Occipital lobe (tissue), 1 donor: ENCODE measurements at regions not wholly inside any gene's neighbourhood (a gene's known extent, or its start where the extent isn't known, plus 50 kb on each side); places are given as distances from the start of the nearest gene placed in this dataset.
"Not testable (repeated sequence)": the region's sequence is repeated elsewhere in the genome, so short reads cannot be mapped to it uniquely, and the experiment has no call there.

Experiments
- DNase-seq: peaks from one replicate; lab custom pipeline; 2025; lab: John Stamatoyannopoulos, UW

DNA sequence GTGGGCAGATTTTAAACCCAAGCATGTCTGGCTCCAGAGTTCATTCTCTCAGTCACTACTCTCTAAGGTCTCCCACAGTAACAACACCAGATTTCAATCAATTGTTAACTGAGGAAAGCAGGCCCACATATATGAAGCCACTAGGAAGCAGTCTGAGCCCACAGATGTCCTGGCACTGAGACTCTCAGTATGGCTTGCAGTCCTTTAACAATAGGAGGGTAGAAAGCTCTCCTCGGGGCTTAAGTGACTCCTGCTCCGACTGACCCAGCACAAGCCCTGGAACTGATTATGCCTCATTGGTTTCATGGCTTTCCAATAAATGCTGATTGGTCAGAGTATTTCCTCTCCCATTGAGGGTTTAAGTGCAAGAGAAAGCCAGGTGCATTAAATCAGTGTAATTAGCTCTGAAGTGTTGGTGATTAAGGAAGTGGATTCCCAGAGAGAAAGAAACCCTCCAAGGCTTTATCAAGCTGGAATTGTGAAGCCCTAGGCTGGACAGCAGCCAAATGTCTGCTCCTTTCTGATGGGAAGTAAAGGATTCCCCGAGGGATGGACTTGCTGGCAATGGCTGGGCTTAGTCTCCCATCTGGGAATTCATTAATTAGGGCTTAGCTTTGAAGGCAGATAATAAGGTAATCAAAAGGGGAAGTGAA is 76.6 kb upstream of the PROKR2 start:
- DNase-seq, result no peak

DNA sequence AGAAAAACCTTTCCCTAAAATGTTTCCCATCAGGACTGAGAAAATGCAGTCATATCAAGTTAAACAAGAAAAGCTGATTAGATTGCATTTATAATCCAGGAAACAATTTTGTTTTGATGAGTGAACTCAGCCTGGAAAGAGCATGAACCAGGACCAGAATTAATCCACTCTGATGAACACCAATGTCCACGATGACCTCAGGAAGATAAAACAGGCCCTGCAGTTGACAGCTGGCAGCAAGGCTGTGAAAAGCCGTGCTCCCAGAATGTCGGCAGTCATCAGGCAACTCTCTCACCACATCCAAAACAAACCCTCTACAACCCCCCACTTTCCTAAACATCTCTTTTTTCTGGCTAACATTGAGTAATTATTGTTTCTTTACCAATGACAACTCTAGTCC is 74.0 kb upstream of the PROKR2 start:
- no peak for DNase-seq

DNA sequence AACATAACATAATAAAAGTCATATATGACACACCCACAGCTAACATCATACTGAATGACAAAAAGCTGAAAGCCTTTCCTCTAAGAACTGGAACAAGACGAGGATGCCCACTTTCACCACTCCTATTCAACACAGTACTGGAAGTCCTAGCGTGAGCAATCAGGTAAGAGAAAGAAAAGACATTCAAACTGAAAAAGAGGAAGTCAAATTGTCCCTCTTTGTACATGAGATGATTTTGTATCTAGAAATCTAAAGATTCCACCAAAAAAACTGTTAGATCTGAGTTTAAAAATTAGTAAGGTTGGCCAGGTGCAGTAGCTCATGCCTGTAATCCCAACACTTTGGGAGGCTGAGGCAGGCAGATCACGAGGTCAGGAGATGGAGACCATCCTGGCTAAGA is 70.1 kb upstream of the PROKR2 start:
- DNase-seq, result not testable (repeated sequence)

DNA sequence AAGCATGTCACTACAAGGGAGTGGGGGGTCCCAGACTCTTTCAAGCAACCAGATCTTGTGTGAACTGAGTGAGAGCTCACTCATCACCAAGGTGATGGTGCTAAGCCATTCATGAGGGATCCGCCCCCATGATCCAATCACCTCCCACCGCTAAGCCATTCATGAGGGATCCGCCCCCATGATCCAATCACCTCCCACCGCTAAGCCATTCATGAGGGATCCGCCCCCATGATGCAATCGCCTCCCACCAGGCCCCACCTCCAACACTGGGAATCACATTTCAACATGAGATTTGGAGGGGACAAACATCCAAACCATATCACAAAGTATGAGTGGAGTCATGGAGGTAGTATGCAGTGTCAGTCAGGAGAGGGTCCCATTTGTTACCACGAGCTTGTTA is 64.8 kb upstream of the PROKR2 start:
- not testable (repeated sequence) for DNase-seq

DNA sequence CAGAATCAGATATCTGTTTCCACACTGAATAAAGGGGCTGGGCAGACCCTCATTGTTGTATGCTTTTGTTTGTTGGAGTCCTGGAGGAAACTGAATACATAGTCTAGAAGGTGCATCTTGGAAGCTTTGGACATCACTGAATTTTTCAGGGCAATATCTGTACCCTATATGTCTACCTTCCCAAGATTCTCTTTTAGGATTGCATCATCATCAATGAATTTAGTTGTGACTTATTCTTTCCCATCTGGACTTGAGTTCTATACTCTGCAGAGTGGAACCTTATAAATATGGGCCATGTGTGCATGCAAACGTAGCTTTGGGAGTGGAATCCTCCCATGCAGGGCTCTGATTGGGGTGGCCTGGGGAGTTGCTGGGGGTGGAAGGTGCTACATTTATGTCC is 60.7 kb upstream of the PROKR2 start:
- no peak for DNase-seq

DNA sequence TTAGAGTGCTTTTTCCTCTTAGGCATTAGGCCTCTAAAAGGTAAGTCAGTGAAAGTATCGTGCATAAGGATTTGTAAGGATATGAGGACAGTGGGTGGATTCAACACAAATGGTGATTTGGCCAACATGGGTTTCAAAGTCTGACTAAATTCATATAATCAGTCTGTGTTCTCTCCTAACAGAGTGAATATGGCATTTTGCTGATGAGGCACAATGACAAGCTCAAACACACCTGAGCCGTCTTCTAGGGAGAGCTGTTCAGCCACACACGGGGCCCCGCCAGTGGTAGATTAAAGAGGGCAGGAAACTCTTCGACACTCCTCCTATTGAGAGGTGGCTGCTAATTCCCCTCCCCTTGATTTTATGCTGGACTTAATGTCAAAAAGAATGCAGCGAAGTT is 59.5 kb upstream of the PROKR2 start:
- no peak for DNase-seq

DNA sequence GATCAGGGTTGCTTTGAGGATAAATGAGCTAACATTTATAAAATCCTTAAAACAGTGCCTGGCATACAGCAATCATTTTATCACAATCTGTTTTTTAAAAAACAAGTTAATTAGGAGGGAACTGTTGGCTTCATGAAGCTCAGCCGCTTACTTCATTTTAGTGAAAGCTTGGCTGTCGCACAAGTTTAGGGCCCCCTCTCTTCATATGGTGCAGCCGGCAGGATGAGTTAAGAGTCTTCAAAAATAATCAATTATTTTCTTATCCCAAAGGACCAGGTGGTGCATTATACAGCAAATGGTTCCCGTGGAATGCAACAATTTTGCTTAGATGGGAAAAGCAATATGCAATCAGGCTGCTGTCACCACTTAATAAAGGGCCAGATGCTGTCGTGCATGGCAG is 57.4 kb upstream of the PROKR2 start:
- no peak for DNase-seq

DNA sequence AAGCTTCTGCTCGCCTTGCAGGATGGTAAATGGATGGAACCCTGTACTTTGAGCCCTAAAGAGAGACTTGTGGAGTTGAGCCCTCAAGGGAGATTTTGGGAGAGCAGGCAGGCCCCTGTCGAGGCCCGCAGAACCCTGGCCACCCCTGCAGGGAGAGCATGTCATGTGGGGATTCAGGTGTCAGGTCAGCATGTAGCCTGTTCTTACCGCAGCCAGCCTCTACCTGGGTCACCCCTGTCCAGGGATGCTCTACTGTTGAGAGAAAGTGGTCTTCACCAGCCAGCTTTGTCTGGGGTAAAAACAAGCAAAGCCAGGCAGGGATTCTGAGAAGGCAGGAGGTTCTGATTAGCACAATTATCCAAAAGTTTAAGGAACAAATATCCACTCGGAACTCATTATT is 55.6 kb upstream of the PROKR2 start:
- DNase-seq, result no peak

DNA sequence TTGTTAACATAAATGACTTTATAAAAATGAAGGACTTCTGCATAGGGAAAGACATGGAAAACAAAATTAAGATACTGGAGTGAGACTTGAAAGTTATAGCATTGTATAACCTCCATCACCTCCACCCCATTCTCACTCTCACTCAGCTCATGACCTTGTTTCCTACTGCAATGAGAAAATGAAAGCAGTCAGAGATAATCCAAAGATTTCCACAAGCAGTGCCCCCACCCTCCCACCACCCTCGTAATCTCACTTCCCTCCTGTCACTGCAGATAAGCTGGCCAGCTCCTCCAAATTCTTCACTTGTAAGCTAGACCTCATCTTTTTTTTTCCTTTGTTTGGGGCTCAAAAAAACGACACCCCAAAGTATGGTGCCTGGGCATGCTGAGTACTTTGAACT is 52.9 kb upstream of the PROKR2 start:
- no peak for DNase-seq
